ENCODE measurements at regions not wholly inside any gene's neighbourhood (a gene's known extent, or its start where the extent isn't known, plus 50 kb on each side); places are given as distances from the start of the nearest gene placed in this dataset.

DNA sequence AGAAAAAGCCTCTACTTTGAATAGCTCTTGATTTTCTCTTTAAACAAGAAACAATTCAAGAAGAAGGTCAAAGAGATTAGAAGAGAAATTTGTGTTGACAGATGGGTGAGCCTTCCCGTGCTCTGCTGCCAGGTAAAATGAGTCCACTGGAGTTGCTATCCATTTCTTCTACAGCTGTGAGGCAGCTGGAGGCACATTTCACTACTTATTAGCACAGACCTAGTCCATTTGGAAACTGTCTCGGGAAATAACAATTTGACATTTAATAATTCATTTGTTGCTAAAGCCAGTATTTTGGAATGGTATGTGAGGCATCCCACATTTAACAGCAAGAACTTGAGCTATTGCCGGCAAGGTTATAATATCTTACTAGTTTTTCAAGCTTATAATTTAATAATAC lies 396.8 kb upstream of the GRIA3 start:
- TF ChIP-seq CTCF (IDR thresholded peaks at IDR 0.05) (no peak), SREBF2 (IDR thresholded peaks at IDR 0.05) (no peak), MAZ (IDR thresholded peaks at IDR 0.05; ENCODE audit: borderline replicate concordance, low read depth, low read length) (no peak), JUN (IDR thresholded peaks at IDR 0.05) (no peak)
- TF ChIP-seq, protein P1, sequence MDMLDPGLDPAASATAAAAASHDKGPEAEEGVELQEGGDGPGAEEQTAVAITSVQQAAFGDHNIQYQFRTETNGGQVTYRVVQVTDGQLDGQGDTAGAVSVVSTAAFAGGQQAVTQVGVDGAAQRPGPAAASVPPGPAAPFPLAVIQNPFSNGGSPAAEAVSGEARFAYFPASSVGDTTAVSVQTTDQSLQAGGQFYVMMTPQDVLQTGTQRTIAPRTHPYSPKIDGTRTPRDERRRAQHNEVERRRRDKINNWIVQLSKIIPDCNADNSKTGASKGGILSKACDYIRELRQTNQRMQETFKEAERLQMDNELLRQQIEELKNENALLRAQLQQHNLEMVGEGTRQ (IDR thresholded peaks at IDR 0.05): no peak
- TF ChIP-seq, protein P2, sequence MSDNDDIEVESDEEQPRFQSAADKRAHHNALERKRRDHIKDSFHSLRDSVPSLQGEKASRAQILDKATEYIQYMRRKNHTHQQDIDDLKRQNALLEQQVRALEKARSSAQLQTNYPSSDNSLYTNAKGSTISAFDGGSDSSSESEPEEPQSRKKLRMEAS (IDR thresholded peaks at IDR 0.05): no peak
